Prostate gland (tissue), 2 donors: ENCODE measurements at regions not wholly inside any gene's neighbourhood (a gene's known extent, or its start where the extent isn't known, plus 50 kb on each side); places are given as distances from the start of the nearest gene placed in this dataset.

Experiments
- POLR2AphosphoS5 ChIP-seq: sonication (generic); formaldehyde crosslinking; IDR thresholded peaks from one replicate; pipeline ENCODE4 v1.6.1; 2017; ENCODE audit warnings: antibody characterized with exemption
- TF ChIP-seq, protein P1 (sequence below), 4 experiments: fragments of 200-600 bp in 2 of 4; fragments of 450-650 bp in 2 of 4; sonication (generic) in 2 of 4; IDR thresholded peaks; 1 replicate in 3 of 4; 2 replicates in 1 of 4; pipeline ENCODE4 v1.5.1; 2016 to 2019; ENCODE audit warnings: antibody characterized with exemption in 4 of 4, mild to moderate bottlenecking in 2 of 4, moderate library complexity in 2 of 4

DNA sequence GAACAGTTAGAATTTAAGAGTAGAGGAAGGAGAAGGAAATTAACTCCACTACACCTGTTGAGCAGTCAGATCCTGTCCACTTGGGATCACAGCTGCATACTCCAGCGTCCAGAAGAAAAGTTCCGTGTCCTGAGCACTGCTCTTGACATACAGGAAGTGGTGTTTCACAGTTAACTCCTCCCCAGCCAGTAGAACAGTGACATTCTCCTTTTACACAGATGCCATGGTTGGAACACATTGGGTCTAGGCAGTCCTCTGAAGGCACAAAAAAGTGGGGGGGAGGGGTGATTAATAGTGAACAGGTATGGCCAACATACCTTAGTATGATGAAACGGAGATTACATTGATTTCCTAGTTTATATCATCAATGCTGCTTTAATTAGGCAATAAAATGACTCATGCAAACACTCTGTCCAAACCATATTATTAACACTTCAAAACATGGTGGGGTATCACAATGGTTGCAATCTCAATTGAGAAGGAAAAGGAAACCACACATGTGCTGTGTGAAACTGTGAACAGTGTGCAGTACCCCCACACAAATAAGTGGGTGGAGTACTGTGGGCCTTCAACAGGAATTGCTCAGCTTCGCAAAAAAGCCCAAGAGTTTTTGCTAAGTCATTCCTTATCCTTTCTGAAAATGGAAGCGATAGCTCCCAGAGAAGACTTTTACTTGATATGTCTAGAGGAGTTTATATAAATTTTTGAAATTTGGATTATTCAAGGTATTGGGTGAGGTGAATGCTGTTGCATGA lies 295.6 kb downstream of the SH2D1A start:
- TF ChIP-seq, protein P1, sequence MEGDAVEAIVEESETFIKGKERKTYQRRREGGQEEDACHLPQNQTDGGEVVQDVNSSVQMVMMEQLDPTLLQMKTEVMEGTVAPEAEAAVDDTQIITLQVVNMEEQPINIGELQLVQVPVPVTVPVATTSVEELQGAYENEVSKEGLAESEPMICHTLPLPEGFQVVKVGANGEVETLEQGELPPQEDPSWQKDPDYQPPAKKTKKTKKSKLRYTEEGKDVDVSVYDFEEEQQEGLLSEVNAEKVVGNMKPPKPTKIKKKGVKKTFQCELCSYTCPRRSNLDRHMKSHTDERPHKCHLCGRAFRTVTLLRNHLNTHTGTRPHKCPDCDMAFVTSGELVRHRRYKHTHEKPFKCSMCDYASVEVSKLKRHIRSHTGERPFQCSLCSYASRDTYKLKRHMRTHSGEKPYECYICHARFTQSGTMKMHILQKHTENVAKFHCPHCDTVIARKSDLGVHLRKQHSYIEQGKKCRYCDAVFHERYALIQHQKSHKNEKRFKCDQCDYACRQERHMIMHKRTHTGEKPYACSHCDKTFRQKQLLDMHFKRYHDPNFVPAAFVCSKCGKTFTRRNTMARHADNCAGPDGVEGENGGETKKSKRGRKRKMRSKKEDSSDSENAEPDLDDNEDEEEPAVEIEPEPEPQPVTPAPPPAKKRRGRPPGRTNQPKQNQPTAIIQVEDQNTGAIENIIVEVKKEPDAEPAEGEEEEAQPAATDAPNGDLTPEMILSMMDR (IDR thresholded peaks at IDR 0.05) = no peak
- TF ChIP-seq POLR2AphosphoS5 = no peak
